PC-9 (cell line): ENCODE measurements at regions not wholly inside any gene's neighbourhood (a gene's known extent, or its start where the extent isn't known, plus 50 kb on each side); places are given as distances from the start of the nearest gene placed in this dataset.

Experiments used
- BruUV-seq: library from RNA; stranded (reverse); fragments of 400-500 nt; replicated peaks from 2 replicates; lab custom pipeline; 2021; lab: Mats Ljungman, UMichigan
- CTCF ChIA-PET: fragments of 300-600 bp; sonication (Branson Sonifier 250); formaldehyde crosslinking; loops from one replicate; lab custom pipeline; 2022; ENCODE audit warnings: antibody characterized with exemption; lab: Charles Lee
- POLR2A ChIA-PET: fragments of 300-600 bp; sonication (Branson Sonifier 250); formaldehyde crosslinking; loops from one replicate; lab custom pipeline; 2022; ENCODE audit warnings: antibody characterized with exemption; ENCODE audit not compliant: unreplicated experiment; lab: Charles Lee
- DNase-seq, 2 experiments: peaks; one replicate each; pipeline versions ENCODE4 v3.0.0 to v3.0.0-alpha.2; 2015 to 2022; ENCODE audit warnings: mixed read lengths in 1 of 2
- H2AFZ ChIP-seq: fragments of 200-600 bp; sonication (generic); 2 replicates; pipeline ENCODE4 v1.8.1; 2017; ENCODE audit warnings: antibody characterized with exemption
- H3F3A ChIP-seq: fragments of 200-600 bp; sonication (generic); 2 replicates; pipeline ENCODE4 v1.8.1; 2017; ENCODE audit warnings: antibody characterized with exemption, mild to moderate bottlenecking, low read depth; ENCODE audit not compliant: insufficient read depth
- H3K27ac ChIP-seq: fragments of 200-600 bp; sonication (generic); 2 replicates; pipeline ENCODE4 v1.6.1; 2016; ENCODE audit warnings: mixed run types
- H3K27me3 ChIP-seq: fragments of 200-600 bp; sonication (generic); 2 replicates; pipeline ENCODE4 v1.6.1; 2016; ENCODE audit warnings: low read depth, mixed run types; ENCODE audit not compliant: insufficient read depth
- H3K36me3 ChIP-seq: fragments of 200-600 bp; sonication (generic); 2 replicates; pipeline ENCODE4 v1.6.1; 2016; ENCODE audit warnings: low read depth, mixed run types
- H3K4me1 ChIP-seq: fragments of 200-600 bp; sonication (generic); replicated peaks from 2 replicates; pipeline ENCODE4 v1.6.1; 2016; ENCODE audit warnings: mixed run types; ENCODE audit not compliant: insufficient read depth
- H3K4me2 ChIP-seq: fragments of 200-600 bp; sonication (generic); 2 replicates; pipeline ENCODE4 v1.6.1; 2017; ENCODE audit warnings: mixed run types
- H3K4me3 ChIP-seq: fragments of 200-600 bp; sonication (generic); 2 replicates; pipeline ENCODE4 v1.6.1; 2016; ENCODE audit warnings: mixed run types
- H3K79me2 ChIP-seq: fragments of 200-600 bp; sonication (generic); 2 replicates; pipeline ENCODE4 v1.6.1; 2017; ENCODE audit warnings: low read depth, mixed run types
- H3K9me2 ChIP-seq: fragments of 200-600 bp; sonication (generic); 2 replicates; pipeline ENCODE4 v1.8.1; 2017; ENCODE audit warnings: mild to moderate bottlenecking; ENCODE audit not compliant: insufficient read depth
- H3K9me3 ChIP-seq: fragments of 200-600 bp; sonication (generic); 2 replicates; pipeline ENCODE4 v1.8.1; 2016; ENCODE audit warnings: low read depth; ENCODE audit not compliant: insufficient read depth
- H4K20me1 ChIP-seq: fragments of 200-600 bp; sonication (generic); 2 replicates; pipeline ENCODE4 v1.8.1; 2017; ENCODE audit not compliant: insufficient read depth
- EZH2 ChIP-seq: fragments of 200-600 bp; sonication (generic); IDR thresholded peaks from 2 replicates; pipeline ENCODE4 v1.8.0; 2017; ENCODE audit warnings: antibody characterized with exemption, low read depth
- intact Hi-C: fragments of 100-400 bp; cut with micrococcal nuclease; formaldehyde crosslinking; loops from one replicate; pipeline ENCODE4 v1.10.0; 2022; ENCODE audit not compliant: unreplicated experiment
- TF ChIP-seq, protein P1 (sequence below): fragments of 200-600 bp; sonication (generic); conservative IDR thresholded peaks from 2 replicates; pipeline ENCODE4 v1.6.1; 2017; ENCODE audit warnings: mixed run types, antibody characterized with exemption, mild to moderate bottlenecking, moderate library complexity

DNA sequence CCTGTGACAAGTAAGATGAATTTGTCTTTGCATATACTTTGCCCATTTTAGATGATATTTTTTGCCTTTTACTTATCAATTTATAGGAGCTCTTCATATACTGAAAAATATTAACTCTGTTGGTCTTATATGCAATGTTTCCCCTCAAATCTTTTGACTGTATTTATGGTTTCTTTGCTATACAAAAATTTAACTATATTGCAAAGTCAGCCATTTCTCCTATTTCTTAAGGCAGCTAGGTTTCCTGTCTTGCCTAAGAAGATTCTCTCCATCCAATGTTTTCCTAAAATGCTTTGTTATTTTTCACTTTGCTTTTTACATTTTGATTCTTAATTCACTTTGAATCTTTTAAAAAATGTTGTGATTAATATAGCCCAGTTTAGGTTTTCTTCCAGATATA is 273.1 kb downstream of the NSG2 start:
- CTCF ChIA-PET, result interaction anchor here (0.7 kb wide), 1 partner anchor 378 kb away, joined by 3 read pairs; no protein-coding TSS in a partner anchor

DNA sequence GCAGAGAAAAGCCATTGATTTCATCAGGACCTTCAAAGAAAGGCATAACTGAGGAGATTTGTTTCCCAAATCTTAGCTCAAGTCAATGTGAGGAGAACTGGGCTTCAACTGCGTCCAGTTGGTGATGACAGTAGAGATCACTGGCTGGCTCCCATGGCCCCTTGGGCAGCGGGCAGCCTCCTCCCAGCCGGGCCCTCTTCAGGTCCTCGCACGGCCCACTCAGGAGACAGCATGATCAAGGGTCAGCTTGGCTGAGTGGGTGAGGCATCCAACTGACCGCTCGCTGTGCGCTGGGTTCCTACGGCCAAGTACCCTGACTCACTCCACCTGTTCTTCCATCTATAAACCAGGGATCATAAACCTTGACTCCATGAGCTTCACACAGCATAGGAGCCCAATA is 274.0 kb downstream of the NSG2 start:
- Histone ChIP-seq H3K4me2 (no peak overlapping the region), H3K4me1 (no peaks in the 10 kb centered on the region), H3K4me3 (no peak overlapping the region), H3K9me3 (no peaks in the 10 kb centered on the region), H3K79me2 (no peaks in the 10 kb centered on the region), H3K27me3 (peaks cover 72% of the 10 kb centered on the region), H2AFZ (no peak overlapping the region), H4K20me1 (no peaks in the 10 kb centered on the region), H3K27ac (no peak overlapping the region), H3F3A (no peaks in the 10 kb centered on the region), H3K9me2 (no peaks in the 10 kb centered on the region), H3K36me3 (no peaks in the 10 kb centered on the region)
- no TSS peak for BruUV-seq
- no peak for DNase-seq
- no peak for TF ChIP-seq EZH2
- TF ChIP-seq, protein P1, sequence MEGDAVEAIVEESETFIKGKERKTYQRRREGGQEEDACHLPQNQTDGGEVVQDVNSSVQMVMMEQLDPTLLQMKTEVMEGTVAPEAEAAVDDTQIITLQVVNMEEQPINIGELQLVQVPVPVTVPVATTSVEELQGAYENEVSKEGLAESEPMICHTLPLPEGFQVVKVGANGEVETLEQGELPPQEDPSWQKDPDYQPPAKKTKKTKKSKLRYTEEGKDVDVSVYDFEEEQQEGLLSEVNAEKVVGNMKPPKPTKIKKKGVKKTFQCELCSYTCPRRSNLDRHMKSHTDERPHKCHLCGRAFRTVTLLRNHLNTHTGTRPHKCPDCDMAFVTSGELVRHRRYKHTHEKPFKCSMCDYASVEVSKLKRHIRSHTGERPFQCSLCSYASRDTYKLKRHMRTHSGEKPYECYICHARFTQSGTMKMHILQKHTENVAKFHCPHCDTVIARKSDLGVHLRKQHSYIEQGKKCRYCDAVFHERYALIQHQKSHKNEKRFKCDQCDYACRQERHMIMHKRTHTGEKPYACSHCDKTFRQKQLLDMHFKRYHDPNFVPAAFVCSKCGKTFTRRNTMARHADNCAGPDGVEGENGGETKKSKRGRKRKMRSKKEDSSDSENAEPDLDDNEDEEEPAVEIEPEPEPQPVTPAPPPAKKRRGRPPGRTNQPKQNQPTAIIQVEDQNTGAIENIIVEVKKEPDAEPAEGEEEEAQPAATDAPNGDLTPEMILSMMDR, result no peak
- intact Hi-C loops, result loop anchor here (5.0 to 10.0 kb wide), 3 partner anchors 337 to 1842 kb away; no protein-coding TSS in a partner anchor
- ChIA-PET CTCF (interaction anchor here (0.6 to 0.7 kb wide), 3 partner anchors 74 to 990 kb away, joined by 3 to 6 read pairs (median 4); no protein-coding TSS in a partner anchor), POLR2A (no interaction called here)

More for the DNA sequence above, 273.1 kb downstream of the NSG2 start:
- Histone ChIP-seq H2AFZ (no peak overlapping the region), H3K4me3 (no peak overlapping the region), H3K4me2 (no peak overlapping the region), H4K20me1 (no peaks in the 10 kb centered on the region), H3F3A (no peaks in the 10 kb centered on the region), H3K27ac (no peak overlapping the region), H3K4me1 (no peaks in the 10 kb centered on the region), H3K9me3 (no peaks in the 10 kb centered on the region), H3K79me2 (no peaks in the 10 kb centered on the region), H3K9me2 (no peaks in the 10 kb centered on the region), H3K36me3 (no peaks in the 10 kb centered on the region), H3K27me3 (peaks cover 73% of the 10 kb centered on the region)
- no peak for TF ChIP-seq EZH2
- TF ChIP-seq, protein P1, result no peak
- no TSS peak for BruUV-seq
- intact Hi-C loops, result loop anchor here (5.0 to 10.0 kb wide), 3 partner anchors 336 to 1841 kb away; no protein-coding TSS in a partner anchor
- POLR2A ChIA-PET, result no interaction called here
- no peak for DNase-seq

DNA sequence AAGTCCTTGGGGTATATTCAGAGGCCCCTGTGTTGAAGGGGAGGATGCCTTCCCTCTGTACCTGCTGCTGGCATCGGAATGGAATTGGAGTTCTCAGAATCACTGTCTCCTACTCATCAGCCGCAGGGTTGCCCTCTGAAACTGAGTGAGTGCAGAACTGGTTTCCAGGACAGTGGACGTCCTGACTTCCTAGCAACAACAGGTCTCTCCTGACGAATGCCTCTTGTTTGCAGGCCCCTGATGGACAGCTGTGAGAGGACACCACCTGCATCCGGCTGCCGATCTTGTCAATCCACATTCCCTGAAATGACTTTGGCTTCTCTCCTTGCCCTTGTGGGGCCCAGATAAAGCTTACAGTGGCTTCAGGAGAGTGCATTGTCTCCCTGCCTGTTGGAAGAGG is 274.5 kb downstream of the NSG2 start:
- peaks cover 71% of the 10 kb centered on the region for H3K27me3 ChIP-seq
- H3K9me3 ChIP-seq, result no peaks in the 10 kb centered on the region
- no peak overlapping the region for H2AFZ ChIP-seq
- ChIA-PET CTCF (interaction anchor here (0.6 kb wide), 1 partner anchor 74 kb away, joined by 6 read pairs; no protein-coding TSS in a partner anchor), POLR2A (no interaction called here)
- H4K20me1 ChIP-seq, result no peaks in the 10 kb centered on the region
- TF ChIP-seq, protein P1, result no peak
- no peak for TF ChIP-seq EZH2
- H3K4me3 ChIP-seq, result no peak overlapping the region
- BruUV-seq, result no TSS peak
- no peaks in the 10 kb centered on the region for H3K36me3 ChIP-seq
- H3K79me2 ChIP-seq, result no peaks in the 10 kb centered on the region
- no peaks in the 10 kb centered on the region for H3K9me2 ChIP-seq
- no peak overlapping the region for H3K27ac ChIP-seq
- no peak for DNase-seq
- no peaks in the 10 kb centered on the region for H3K4me1 ChIP-seq
- no peaks in the 10 kb centered on the region for H3F3A ChIP-seq
- no peak overlapping the region for H3K4me2 ChIP-seq
- intact Hi-C loops, result no loop called here
